Dermis microvascular lymphatic vessel endothelial cell (primary cell): ENCODE measurements at regions not wholly inside any gene's neighbourhood (a gene's known extent, or its start where the extent isn't known, plus 50 kb on each side); places are given as distances from the start of the nearest gene placed in this dataset.
"Not testable (repeated sequence)": the region's sequence is repeated elsewhere in the genome, so short reads cannot be mapped to it uniquely, and the experiment has no call there.

ENCODE experiments used
- DNase-seq, 2 donors: peaks; one replicate each; pipeline versions ENCODE4 v3.0.0 to v3.0.0-alpha.2; 2010; ENCODE audit warnings: low read depth in 2 of 2

- no peak for DNase-seq
Measured at GRCh38 chr4:137866671-137867070, 334.4 kb upstream of the PCDH18 start.

GRCh38 chr4:137861682-137862081 lies 329.4 kb upstream of the PCDH18 start:
- peak; percentile 2 to 8 for DNase-seq

- no peak for DNase-seq
Measured at GRCh38 chr4:137853424-137853823, 321.1 kb upstream of the PCDH18 start.

- DNase-seq, result no peak
Measured at GRCh38 chr4:137852326-137852725, 320.0 kb upstream of the PCDH18 start.

- no peak for DNase-seq
Measured at GRCh38 chr4:137851435-137851834, 319.1 kb upstream of the PCDH18 start.

- DNase-seq, result not testable (repeated sequence)
Measured at GRCh38 chr4:137827945-137828344, 295.7 kb upstream of the PCDH18 start.

GRCh38 chr4:137825505-137825904 lies 293.2 kb upstream of the PCDH18 start:
- no peak for DNase-seq

- no peak for DNase-seq
Measured at GRCh38 chr4:137823007-137823406, 290.7 kb upstream of the PCDH18 start.

GRCh38 chr4:137819964-137820383 lies 287.7 kb upstream of the PCDH18 start:
- DNase-seq, result peak; percentile 6 to 56

- DNase-seq, result no peak
Measured at GRCh38 chr4:137812258-137812657, 280.0 kb upstream of the PCDH18 start.

- no peak for DNase-seq
Measured at GRCh38 chr4:137806420-137806819, 274.1 kb upstream of the PCDH18 start.

GRCh38 chr4:137804906-137805495 lies 272.7 kb upstream of the PCDH18 start:
- no peak for DNase-seq

GRCh38 chr4:137800861-137801260 lies 268.6 kb upstream of the PCDH18 start:
- no peak for DNase-seq

- DNase-seq, result no peak
Measured at GRCh38 chr4:137794764-137795254, 262.5 kb upstream of the PCDH18 start.

- not testable (repeated sequence) for DNase-seq
Measured at GRCh38 chr4:137789263-137789662, 257.0 kb upstream of the PCDH18 start.

- not testable (repeated sequence) for DNase-seq
Measured at GRCh38 chr4:137783923-137784322, 251.6 kb upstream of the PCDH18 start.

- DNase-seq, result no peak
Measured at GRCh38 chr4:137775701-137776100, 243.4 kb upstream of the PCDH18 start.

GRCh38 chr4:137774501-137774900 lies 242.2 kb upstream of the PCDH18 start:
- DNase-seq, result no peak

GRCh38 chr4:137768881-137769280 lies 236.6 kb upstream of the PCDH18 start:
- no peak for DNase-seq

GRCh38 chr4:137768196-137768595 lies 235.9 kb upstream of the PCDH18 start:
- DNase-seq, result no peak

- DNase-seq, result no peak
Measured at GRCh38 chr4:137762591-137762990, 230.3 kb upstream of the PCDH18 start.

GRCh38 chr4:137754652-137755471 lies 222.6 kb upstream of the PCDH18 start:
- no peak for DNase-seq

- DNase-seq, result peak in 1 of 2 donors; percentile 4
Measured at GRCh38 chr4:137749466-137749865, 217.2 kb upstream of the PCDH18 start.
